ENCODE measurements at regions not wholly inside any gene's neighbourhood (a gene's known extent, or its start where the extent isn't known, plus 50 kb on each side); places are given as distances from the start of the nearest gene placed in this dataset.

GRCh38 chr4:19425146-19425545, 826.6 kb upstream of the SLIT2 start:
- POLR2A ChIA-PET (ENCODE audit: low non-redundant PET) = no interaction called here

GRCh38 chr4:19417256-19417655, 834.4 kb upstream of the SLIT2 start:
- TF ChIP-seq EZH2 (IDR thresholded peaks at IDR 0.05; ENCODE audit: borderline replicate concordance, low read depth, low read length, poor library complexity, severe bottlenecking) = no peak
- TF ChIP-seq CTCF (conservative IDR thresholded peaks at IDR 0.05; ENCODE audit: low read depth, low read length) = no peak
- Histone ChIP-seq H3K36me3 (ENCODE audit: insufficient read depth, low read length, poor library complexity, severe bottlenecking) (no peaks in the 10 kb centered on the region), H3K4me3 (ENCODE audit: low read depth, low read length, poor library complexity, severe bottlenecking) (no peak overlapping the region), H3K27ac (ENCODE audit: low read depth, low read length, poor library complexity, severe bottlenecking) (no peak overlapping the region), H3K4me1 (ENCODE audit: insufficient read depth, low read length, poor library complexity, severe bottlenecking) (no peaks in the 10 kb centered on the region), H3K27me3 (replicated peaks; ENCODE audit: insufficient read depth, low read depth, low read length, poor library complexity) (no peaks in the 10 kb centered on the region), H3K9me3 (ENCODE audit: low read depth, low read length, poor library complexity, severe bottlenecking) (no peaks in the 10 kb centered on the region)
- DNase-seq (ENCODE audit: low spot score) = no peak
- BruUV-seq (replicated peaks) = no TSS peak
- ChIA-PET POLR2A (ENCODE audit: low non-redundant PET) (no interaction called here), CTCF (no interaction called here)
- intact Hi-C loops (cut with micrococcal nuclease; ENCODE audit: unreplicated experiment) = no loop called here

More at GRCh38 chr4:19425146-19425545, 826.6 kb upstream of the SLIT2 start:
- no peak overlapping the region for H3K27ac ChIP-seq (ENCODE audit: low read depth, low read length, poor library complexity, severe bottlenecking)
- no peaks in the 10 kb centered on the region for H3K36me3 ChIP-seq (ENCODE audit: insufficient read depth, low read length, poor library complexity, severe bottlenecking)
- CTCF ChIA-PET = no interaction called here
- H3K4me3 ChIP-seq (ENCODE audit: low read depth, low read length, poor library complexity, severe bottlenecking) = no peak overlapping the region
- no peaks in the 10 kb centered on the region for H3K4me1 ChIP-seq (ENCODE audit: insufficient read depth, low read length, poor library complexity, severe bottlenecking)
- no peak for DNase-seq (ENCODE audit: low spot score)
- intact Hi-C loops (cut with micrococcal nuclease; ENCODE audit: unreplicated experiment) = no loop called here
- TF ChIP-seq EZH2 (IDR thresholded peaks at IDR 0.05; ENCODE audit: borderline replicate concordance, low read depth, low read length, poor library complexity, severe bottlenecking) (no peak), CTCF (conservative IDR thresholded peaks at IDR 0.05; ENCODE audit: low read depth, low read length) (no peak)
- BruUV-seq (replicated peaks) = no TSS peak
- no peaks in the 10 kb centered on the region for H3K9me3 ChIP-seq (ENCODE audit: low read depth, low read length, poor library complexity, severe bottlenecking)
- no peaks in the 10 kb centered on the region for H3K27me3 ChIP-seq (replicated peaks; ENCODE audit: insufficient read depth, low read depth, low read length, poor library complexity)

GRCh38 chr4:19416146-19416545, 835.6 kb upstream of the SLIT2 start:
- no peak for DNase-seq (ENCODE audit: low spot score)
- Histone ChIP-seq H3K4me1 (ENCODE audit: insufficient read depth, low read length, poor library complexity, severe bottlenecking) (no peaks in the 10 kb centered on the region), H3K4me3 (ENCODE audit: low read depth, low read length, poor library complexity, severe bottlenecking) (no peak overlapping the region), H3K36me3 (ENCODE audit: insufficient read depth, low read length, poor library complexity, severe bottlenecking) (no peaks in the 10 kb centered on the region), H3K27ac (ENCODE audit: low read depth, low read length, poor library complexity, severe bottlenecking) (no peak overlapping the region), H3K9me3 (ENCODE audit: low read depth, low read length, poor library complexity, severe bottlenecking) (no peaks in the 10 kb centered on the region), H3K27me3 (replicated peaks; ENCODE audit: insufficient read depth, low read depth, low read length, poor library complexity) (no peaks in the 10 kb centered on the region)
- intact Hi-C loops (cut with micrococcal nuclease; ENCODE audit: unreplicated experiment) = no loop called here
- ChIA-PET POLR2A (ENCODE audit: low non-redundant PET) (no interaction called here), CTCF (no interaction called here)
- BruUV-seq (replicated peaks) = no TSS peak
- no peak for TF ChIP-seq CTCF (conservative IDR thresholded peaks at IDR 0.05; ENCODE audit: low read depth, low read length)
- no peak for TF ChIP-seq EZH2 (IDR thresholded peaks at IDR 0.05; ENCODE audit: borderline replicate concordance, low read depth, low read length, poor library complexity, severe bottlenecking)
